GM03348 (cell line): ENCODE measurements at regions not wholly inside any gene's neighbourhood (a gene's known extent, or its start where the extent isn't known, plus 50 kb on each side); places are given as distances from the start of the nearest gene placed in this dataset.

Experiments used
- DNase-seq: peaks from one replicate; pipeline ENCODE4 v3.0.0; 2012; ENCODE audit warnings: low spot score

GRCh38 chr22:48615171-48616008 lies 1212.3 kb downstream of the BRD1 start:
- DNase-seq = no peak

DNA sequence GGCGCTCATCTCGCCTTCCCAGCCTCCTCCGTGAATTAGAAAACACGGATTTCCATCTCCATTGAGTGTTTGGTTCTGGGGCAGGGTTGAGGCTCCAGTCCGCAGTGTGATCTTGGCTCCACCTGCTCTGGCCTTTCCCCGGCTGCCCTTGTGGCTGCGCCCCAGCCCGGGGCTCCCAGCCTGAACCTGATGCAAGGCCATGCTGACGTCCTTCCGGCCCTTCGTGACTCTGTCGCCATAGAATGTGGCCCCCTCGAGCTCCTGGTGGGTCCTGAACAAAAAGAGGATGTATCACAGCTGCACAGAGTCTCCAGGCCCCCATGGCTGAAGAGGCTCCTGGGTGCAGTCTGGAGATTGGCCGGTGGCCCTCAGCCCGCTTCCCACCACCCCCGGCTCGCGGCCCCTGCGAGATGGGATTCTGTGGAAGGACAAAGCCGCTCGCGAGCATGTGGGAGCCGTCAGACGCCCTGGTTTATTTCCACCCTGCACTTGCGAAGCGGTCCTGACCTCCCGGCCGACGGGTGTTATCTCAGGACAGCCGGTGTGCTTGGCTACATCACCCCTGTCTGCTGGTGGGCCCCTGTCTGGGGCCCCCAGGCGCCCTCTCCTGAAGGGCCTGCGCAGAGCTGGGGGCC lies 1214.0 kb downstream of the BRD1 start:
- no peak for DNase-seq

GRCh38 chr22:48612077-48612995 lies 1215.3 kb downstream of the BRD1 start:
- no peak for DNase-seq

DNA sequence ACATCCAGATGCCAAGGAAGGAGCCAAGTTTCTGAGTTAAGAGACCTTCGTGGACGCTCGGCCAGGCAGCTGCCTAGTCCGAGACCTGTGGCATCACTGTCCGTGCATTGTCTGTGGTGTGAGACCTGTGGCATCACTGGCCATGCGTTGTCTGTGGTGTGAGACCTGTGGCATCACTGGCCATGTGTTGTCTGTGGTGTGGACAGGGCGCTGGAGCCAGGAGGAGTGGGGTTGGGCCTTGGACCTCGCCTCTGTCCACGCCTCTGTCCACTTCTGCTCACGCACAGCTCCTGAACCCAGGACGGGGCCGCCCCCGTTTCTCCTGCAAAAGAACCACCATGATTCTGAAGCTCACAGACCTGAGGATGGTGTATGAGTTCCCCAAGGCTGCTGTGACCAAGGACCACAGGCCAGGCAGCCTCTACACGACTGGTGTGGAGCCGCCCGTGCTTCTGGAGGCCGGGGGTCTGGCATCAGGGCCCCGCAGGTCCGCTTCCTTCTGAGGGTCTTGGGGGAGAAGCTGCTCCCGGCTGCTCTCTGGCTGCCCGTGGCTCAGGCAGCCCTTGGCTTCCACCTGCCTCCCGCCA lies 1218.3 kb downstream of the BRD1 start:
- no peak for DNase-seq

- no peak for DNase-seq
Observed at GRCh38 chr22:48607901-48608662, 1219.6 kb downstream of the BRD1 start.

- DNase-seq = no peak
Observed at GRCh38 chr22:48606684-48607307, 1220.9 kb downstream of the BRD1 start.

DNA sequence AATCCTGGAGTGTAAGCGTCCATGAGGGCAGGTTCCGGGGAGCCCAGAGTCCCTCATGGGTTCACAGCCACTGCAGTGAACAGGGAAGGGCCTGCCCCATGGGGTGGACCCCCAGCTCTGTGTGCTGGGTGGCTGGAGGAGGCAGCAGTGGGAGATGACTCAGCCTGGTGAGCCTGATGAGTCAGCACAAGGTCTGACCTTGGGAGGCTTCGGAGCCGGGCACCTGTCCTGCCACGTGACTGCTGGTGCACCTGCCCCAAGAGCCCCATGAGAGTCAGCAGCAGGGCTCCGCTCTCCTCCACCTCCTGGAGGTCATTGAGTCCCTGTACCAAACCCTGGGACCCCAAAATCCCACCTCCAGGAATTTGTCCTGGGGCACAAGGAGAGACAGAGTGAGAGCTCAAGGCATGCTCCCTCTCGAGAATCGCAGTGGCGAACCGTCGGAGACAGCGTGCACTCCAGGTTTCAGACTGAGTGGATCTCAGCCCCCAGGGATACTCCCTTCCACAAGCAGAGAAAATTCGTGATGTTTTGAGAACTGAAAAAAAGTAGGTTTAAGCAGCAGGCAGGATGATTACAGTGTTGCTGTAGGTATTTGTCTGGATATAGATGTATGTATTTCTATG lies 1221.7 kb downstream of the BRD1 start:
- no peak for DNase-seq

DNA sequence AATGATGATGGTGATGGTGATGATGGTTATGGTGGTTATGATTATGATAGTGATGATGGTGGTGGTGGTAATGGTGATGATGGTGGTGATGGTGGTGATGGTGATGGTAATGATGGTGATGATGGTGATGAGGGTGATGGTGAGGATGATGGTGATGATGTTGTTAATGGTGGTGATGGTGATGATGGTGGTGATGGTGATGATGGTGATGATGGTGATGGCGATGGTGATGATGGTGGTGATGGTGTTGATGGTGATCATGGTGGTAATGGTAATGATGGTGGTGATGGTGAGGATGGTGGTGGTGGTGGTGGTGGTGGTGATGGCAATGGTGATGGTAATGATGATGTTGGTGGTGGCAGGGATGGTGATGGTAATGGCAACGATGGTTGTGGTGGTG lies 1222.5 kb downstream of the BRD1 start:
- DNase-seq = no peak

GRCh38 chr22:48603621-48604320 lies 1223.9 kb downstream of the BRD1 start:
- no peak for DNase-seq

- DNase-seq = no peak
Observed at GRCh38 chr22:48602805-48603518, 1224.7 kb downstream of the BRD1 start.

GRCh38 chr22:48600681-48601080 lies 1227.0 kb downstream of the BRD1 start:
- DNase-seq = no peak

- no peak for DNase-seq
Observed at GRCh38 chr22:48600171-48600570, 1227.5 kb downstream of the BRD1 start.

GRCh38 chr22:48599346-48599745 lies 1228.3 kb downstream of the BRD1 start:
- no peak for DNase-seq

DNA sequence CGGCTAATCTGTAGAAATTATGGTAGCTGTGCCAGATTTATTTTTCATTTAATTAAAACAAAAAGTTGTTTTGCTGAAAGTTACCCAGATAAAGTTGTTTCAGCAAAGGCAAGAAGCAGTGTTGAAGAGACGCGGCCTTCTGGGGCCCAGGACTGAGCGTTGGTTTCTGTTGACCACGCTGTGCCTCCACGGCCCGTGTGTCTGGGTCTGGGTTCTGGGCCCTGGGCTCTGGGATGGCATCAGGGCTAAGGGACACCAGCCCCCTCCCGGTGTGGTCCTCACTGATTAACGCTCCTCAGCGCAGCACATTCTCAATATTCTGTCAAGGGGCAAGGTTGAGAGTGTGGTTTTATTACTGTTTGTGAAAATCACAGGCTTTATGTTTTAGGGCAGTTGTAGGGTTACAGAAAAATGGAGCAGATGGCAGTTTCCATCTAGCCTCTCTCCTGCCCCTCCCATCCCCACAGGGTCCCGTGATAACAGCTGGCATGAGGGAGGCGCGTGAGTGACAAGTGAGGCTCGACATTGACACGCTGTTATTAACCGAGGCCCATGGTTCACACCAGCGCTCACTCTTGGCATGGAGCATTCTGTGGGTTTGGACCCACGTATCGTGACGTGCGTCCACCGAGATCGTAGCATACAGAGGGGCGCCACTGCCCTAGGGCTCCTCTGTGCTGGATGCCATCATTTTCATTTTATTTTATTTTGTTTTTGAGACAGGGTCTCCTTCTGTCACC lies 1231.4 kb downstream of the BRD1 start:
- DNase-seq = no peak

- no peak for DNase-seq
Observed at GRCh38 chr22:48595511-48595905, 1232.2 kb downstream of the BRD1 start.

DNA sequence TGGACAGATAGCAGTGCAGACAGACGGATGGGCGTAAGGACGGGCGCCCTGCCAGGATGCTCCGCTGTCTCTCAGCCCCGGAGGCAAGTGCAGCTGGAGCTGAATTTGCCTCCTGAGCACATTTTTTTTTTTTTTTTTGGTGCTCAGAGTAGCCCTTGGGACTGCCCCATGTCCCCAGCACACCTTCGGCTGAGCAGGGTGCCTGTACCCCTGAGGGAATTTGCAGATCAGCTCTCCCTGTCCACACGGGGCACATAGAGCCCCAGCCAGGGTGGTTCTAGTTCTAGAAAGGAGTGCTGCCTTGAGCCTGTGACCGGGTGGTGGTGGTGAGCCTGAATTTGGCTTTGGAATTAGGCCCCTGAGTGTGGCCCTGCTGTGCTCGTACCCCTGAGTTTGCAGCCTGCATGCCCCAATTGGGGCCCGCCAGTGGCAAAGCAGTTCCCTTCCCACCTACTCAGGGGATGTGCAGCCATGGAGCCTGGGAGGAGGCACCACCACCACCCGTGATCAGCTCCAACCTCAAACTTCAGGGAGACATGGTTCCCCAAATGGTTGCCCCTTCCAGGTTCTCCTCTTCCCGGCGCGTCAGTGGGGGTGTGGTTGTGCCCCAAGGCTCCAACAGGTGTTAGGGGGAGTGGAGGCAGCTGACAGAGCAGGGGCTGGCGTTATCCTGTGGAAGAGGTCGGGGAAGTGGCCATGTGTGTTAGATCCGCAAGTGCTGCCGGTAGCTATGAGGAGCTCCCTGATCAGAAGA lies 1232.7 kb downstream of the BRD1 start:
- DNase-seq = no peak

DNA sequence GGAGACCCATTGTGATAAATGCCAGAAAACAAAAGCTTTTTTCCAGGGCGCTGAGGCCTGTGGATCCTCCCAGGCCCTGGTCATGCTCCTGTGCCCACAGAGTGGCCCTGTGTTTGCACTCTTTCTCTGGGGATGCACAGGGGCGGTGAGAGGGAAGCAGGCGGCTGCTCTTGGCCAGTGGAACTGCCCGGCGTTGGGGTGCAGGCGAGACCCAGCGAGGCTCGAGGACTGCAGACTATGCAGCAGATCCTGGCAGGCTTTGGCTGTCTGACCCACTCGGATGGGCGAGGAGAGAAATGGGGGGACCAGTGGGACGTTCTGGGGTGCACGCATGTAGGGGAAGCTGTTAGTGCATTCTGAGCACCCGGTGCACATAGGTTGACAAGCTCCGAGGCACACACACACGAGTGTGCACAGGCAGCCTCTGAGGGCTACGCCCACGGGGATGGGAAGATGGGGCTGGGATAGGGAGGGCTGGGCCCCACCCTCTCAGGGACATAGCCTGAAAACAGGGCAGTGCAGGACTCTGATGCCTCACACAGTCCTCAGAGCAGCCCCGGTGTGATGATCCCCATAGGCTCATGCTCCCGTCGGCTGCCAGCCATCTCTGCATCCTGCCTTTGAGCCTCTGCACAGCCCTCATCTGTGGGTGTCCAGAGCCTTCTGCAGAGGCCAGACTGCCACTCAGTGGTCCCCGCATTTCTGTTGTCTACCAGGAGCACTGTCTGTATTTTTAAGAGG lies 1233.5 kb downstream of the BRD1 start:
- DNase-seq = no peak
